H9 (cell line): ENCODE measurements at regions not wholly inside any gene's neighbourhood (a gene's known extent, or its start where the extent isn't known, plus 50 kb on each side); places are given as distances from the start of the nearest gene placed in this dataset.

Experiments used
- DNase-seq: peaks from one replicate; pipeline ENCODE4 v3.0.0-alpha.2; 2017
- H2AFZ ChIP-seq: one replicate; pipeline ENCODE4 v1.6.1; 2013; ENCODE audit warnings: mild to moderate bottlenecking, low read length, control low read depth, moderate library complexity
- H2AK5ac ChIP-seq: 2 replicates; pipeline ENCODE4 v1.6.1; 2013; ENCODE audit warnings: low read length, control low read depth, mixed read lengths; ENCODE audit not compliant: insufficient read length
- H2BK120ac ChIP-seq: one replicate; pipeline ENCODE4 v1.6.1; 2013; ENCODE audit warnings: low read depth, mild to moderate bottlenecking, low read length, control low read depth, inconsistent platforms; ENCODE audit not compliant: poor library complexity, severe bottlenecking
- H2BK12ac ChIP-seq: 2 replicates; pipeline ENCODE4 v1.6.1; 2013; ENCODE audit warnings: low read length, control low read depth, mixed read lengths, low read depth; ENCODE audit not compliant: insufficient read length
- H2BK15ac ChIP-seq: 2 replicates; pipeline ENCODE4 v1.6.1; 2013; ENCODE audit warnings: low read depth, low read length, control low read depth
- H2BK20ac ChIP-seq: one replicate; pipeline ENCODE4 v1.6.1; 2013; ENCODE audit warnings: low read depth, mild to moderate bottlenecking, low read length, control low read depth, inconsistent platforms; ENCODE audit not compliant: poor library complexity, severe bottlenecking
- H2BK5ac ChIP-seq: 2 replicates; pipeline ENCODE4 v1.6.1; 2013; ENCODE audit warnings: low read length, control low read depth, mixed read lengths; ENCODE audit not compliant: insufficient read length
- H3K14ac ChIP-seq: 2 replicates; pipeline ENCODE4 v1.6.1; 2013; ENCODE audit warnings: low read length, control low read depth; ENCODE audit not compliant: insufficient read depth
- H3K18ac ChIP-seq: 2 replicates; pipeline ENCODE4 v1.6.1; 2013; ENCODE audit warnings: low read depth, mild to moderate bottlenecking, mixed read lengths, low read length, control low read depth; ENCODE audit not compliant: insufficient read length
- H3K23ac ChIP-seq: 2 replicates; pipeline ENCODE4 v1.6.1; 2013; ENCODE audit warnings: low read length, control low read depth, mixed read lengths, low read depth; ENCODE audit not compliant: insufficient read length
- H3K23me2 ChIP-seq: 2 replicates; pipeline ENCODE4 v1.6.1; 2013; ENCODE audit warnings: low read depth, mild to moderate bottlenecking, mixed read lengths, low read length, control low read depth; ENCODE audit not compliant: insufficient read length, poor library complexity, severe bottlenecking
- H3K27ac ChIP-seq: 2 replicates; pipeline ENCODE4 v1.5.1; 2013; ENCODE audit warnings: low read length, control low read depth, mixed read lengths, low read depth; ENCODE audit not compliant: insufficient read length
- H3K27me3 ChIP-seq: 2 replicates; pipeline ENCODE4 v1.6.1; 2013; ENCODE audit warnings: low read length, control low read depth, inconsistent platforms; ENCODE audit not compliant: insufficient read depth
- H3K4ac ChIP-seq: 2 replicates; pipeline ENCODE4 v1.6.1; 2013; ENCODE audit warnings: low read depth, mild to moderate bottlenecking, control low read depth, inconsistent platforms, low read length, moderate library complexity
- H3K4me1 ChIP-seq: 2 replicates; pipeline ENCODE4 v1.6.1; 2013; ENCODE audit warnings: low read length, control low read depth, inconsistent platforms; ENCODE audit not compliant: insufficient read depth
- H3K4me2 ChIP-seq: 2 replicates; pipeline ENCODE4 v1.6.1; 2013; ENCODE audit warnings: low read length, control low read depth, mixed read lengths; ENCODE audit not compliant: insufficient read length, insufficient read depth
- H3K56ac ChIP-seq: 2 replicates; pipeline ENCODE4 v1.6.1; 2013; ENCODE audit warnings: low read depth, mild to moderate bottlenecking, mixed read lengths, low read length, control low read depth; ENCODE audit not compliant: insufficient read length
- H3K79me1 ChIP-seq: 2 replicates; pipeline ENCODE4 v1.6.1; 2013; ENCODE audit warnings: low read depth, mild to moderate bottlenecking, moderate library complexity, low read length, control low read depth, inconsistent platforms; ENCODE audit not compliant: insufficient read depth, poor library complexity, severe bottlenecking
- H3K79me2 ChIP-seq: 2 replicates; pipeline ENCODE4 v1.6.1; 2013; ENCODE audit warnings: low read length, control low read depth, inconsistent platforms; ENCODE audit not compliant: insufficient read depth
- H3K9ac ChIP-seq: 2 replicates; pipeline ENCODE4 v1.6.1; 2013; ENCODE audit warnings: low read length, control low read depth, mixed read lengths; ENCODE audit not compliant: insufficient read length; ENCODE audit errors: extremely low read depth
- H3K9me3 ChIP-seq: one replicate; pipeline ENCODE4 v1.6.1; 2013; ENCODE audit warnings: low read depth, low read length, inconsistent platforms; ENCODE audit not compliant: control insufficient read depth
- H3T11ph ChIP-seq: one replicate; pipeline ENCODE4 v1.6.1; 2013; ENCODE audit warnings: mild to moderate bottlenecking, low read length, control low read depth, inconsistent platforms
- H4K20me1 ChIP-seq: one replicate; pipeline ENCODE4 v1.6.1; 2013; ENCODE audit not compliant: control insufficient read depth, insufficient read length, insufficient read depth
- H4K5ac ChIP-seq: 2 replicates; pipeline ENCODE4 v1.6.1; 2013; ENCODE audit warnings: low read depth, mild to moderate bottlenecking, mixed read lengths, low read length, control low read depth; ENCODE audit not compliant: insufficient read length
- H4K8ac ChIP-seq: replicated peaks from 2 replicates; pipeline ENCODE4 v1.6.1; 2013; ENCODE audit warnings: low read length, control low read depth, mixed read lengths, low read depth; ENCODE audit not compliant: insufficient read length
- H4K91ac ChIP-seq: 2 replicates; pipeline ENCODE4 v1.6.1; 2013; ENCODE audit warnings: low read depth, mild to moderate bottlenecking, moderate library complexity, mixed read lengths, low read length, control low read depth; ENCODE audit not compliant: insufficient read length
- H3K27ac Mint-ChIP-seq, 3 experiments: 2 replicates in 2 of 3; 3 replicates in 1 of 3; pipeline ENCODE4 v1.8.0; 2020 to 2021; ENCODE audit warnings: mixed read lengths in 3 of 3, mild to moderate bottlenecking in 1 of 3, moderate library complexity in 1 of 3
- H3K27me3 Mint-ChIP-seq: 2 replicates; pipeline ENCODE4 v1.8.0; 2021; ENCODE audit warnings: low read depth, mild to moderate bottlenecking, moderate library complexity, mixed read lengths
- H3K36me3 Mint-ChIP-seq, 3 experiments: 2 replicates in 2 of 3; 3 replicates in 1 of 3; pipeline ENCODE4 v1.8.0; 2020 to 2021; ENCODE audit warnings: low read depth in 3 of 3, mixed read lengths in 3 of 3; ENCODE audit not compliant: insufficient read depth in 1 of 3
- H3K4me1 Mint-ChIP-seq, 2 experiments: 2 replicates each; pipeline ENCODE4 v1.8.0; 2020; ENCODE audit warnings: mixed read lengths in 2 of 2
- H3K4me3 Mint-ChIP-seq, 2 experiments: 2 replicates in 1 of 2; 3 replicates in 1 of 2; pipeline ENCODE4 v1.8.0; 2020 to 2021; ENCODE audit warnings: mild to moderate bottlenecking in 2 of 2, mixed read lengths in 2 of 2, moderate library complexity in 1 of 2
- H3K9me3 Mint-ChIP-seq, 2 experiments: 2 replicates in 1 of 2; 3 replicates in 1 of 2; pipeline ENCODE4 v1.8.0; 2020; ENCODE audit warnings: mild to moderate bottlenecking in 2 of 2, mixed read lengths in 2 of 2, moderate library complexity in 1 of 2
- CTCF ChIP-seq: fragments of 200-600 bp; sonication (generic); conservative IDR thresholded peaks from 3 replicates; pipeline ENCODE4 v1.8.0; 2021; ENCODE audit warnings: antibody characterized with exemption, mild to moderate bottlenecking
- WGBS: extraction: QIAGEN DNeasy Blood & Tissue Kit; methylation state at CpG from one replicate; pipeline ENCODE4 v1.1.7; 2013; ENCODE audit warnings: missing lambda C conversion rate, low lambda C conversion rate, mixed read lengths; ENCODE audit not compliant: insufficient read length; ENCODE audit errors: extremely low coverage; 5-methylcytosine and 5-hydroxymethylcytosine counted together

GRCh38 chr3:66152336-66152735 lies 68.5 kb upstream of the SLC25A26 start:
- H3K18ac ChIP-seq, result no peak overlapping the region
- no peak overlapping the region for H2AK5ac ChIP-seq
- H3K27ac ChIP-seq, result no peak overlapping the region
- DNase-seq, result no peak
- no peak overlapping the region for H3K56ac ChIP-seq
- no CpG with 5 or more reads among the region's 2 CpGs for WGBS
- H2BK12ac ChIP-seq, result no peak overlapping the region
- H3K79me1 ChIP-seq, result no peaks in the 10 kb centered on the region
- H3K27me3 Mint-ChIP-seq, result no peaks in the 10 kb centered on the region; the same call in none of the 2 replicates
- H3K36me3 Mint-ChIP-seq, result no peaks in the 10 kb centered on the region
- no peak overlapping the region for H2BK15ac ChIP-seq
- H3K27me3 ChIP-seq, result no peaks in the 10 kb centered on the region
- no peaks in the 10 kb centered on the region for H4K20me1 ChIP-seq
- no peaks in the 10 kb centered on the region for H3K79me2 ChIP-seq
- peaks cover 12 to 16% of the 10 kb centered on the region in 2 experiments for H3K4me1 Mint-ChIP-seq
- H3K4me1 ChIP-seq, result no peaks in the 10 kb centered on the region
- no peak overlapping the region for H2AFZ ChIP-seq
- no peak overlapping the region for H3K4ac ChIP-seq
- H3K9me3 Mint-ChIP-seq, result no peaks in the 10 kb centered on the region
- H3K9ac ChIP-seq, result no peak overlapping the region
- H3K14ac ChIP-seq, result no peak overlapping the region
- no peaks in the 10 kb centered on the region for H3K9me3 ChIP-seq
- H4K91ac ChIP-seq, result no peak overlapping the region
- no peak overlapping the region for H3K4me3 Mint-ChIP-seq
- no peak overlapping the region for H3K4me2 ChIP-seq
- no peak overlapping the region for H2BK20ac ChIP-seq
- no peak overlapping the region for H3K27ac Mint-ChIP-seq
- H3K23me2 ChIP-seq, result no peaks in the 10 kb centered on the region
- H3T11ph ChIP-seq, result no peak overlapping the region
- no peak overlapping the region for H2BK120ac ChIP-seq
- no peak overlapping the region for H3K23ac ChIP-seq
- no peak overlapping the region for H4K5ac ChIP-seq
- H4K8ac ChIP-seq, result no peak overlapping the region
- TF ChIP-seq CTCF, result no peak
- no peak overlapping the region for H2BK5ac ChIP-seq
